ENCODE measurements at regions not wholly inside any gene's neighbourhood (a gene's known extent, or its start where the extent isn't known, plus 50 kb on each side); places are given as distances from the start of the nearest gene placed in this dataset.

GRCh38 chr22:47647720-47648119 is 885.3 kb downstream of the TBC1D22A start:
- no peak for TF ChIP-seq CTCF (IDR thresholded peaks at IDR 0.05; ENCODE audit: insufficient read depth, low read length, poor library complexity, severe bottlenecking)
- no peak for TF ChIP-seq EZH2phosphoT487 (conservative IDR thresholded peaks at IDR 0.05; ENCODE audit: low read length)
